SK-N-SH (cell line): ENCODE measurements at regions not wholly inside any gene's neighbourhood (a gene's known extent, or its start where the extent isn't known, plus 50 kb on each side); places are given as distances from the start of the nearest gene placed in this dataset.

Source experiments
- CTCF ChIA-PET: fragments of 300-600, 350-600 bp; formaldehyde crosslinking; extraction: SDS; loops from one replicate; lab custom pipeline; 2021; lab: Yijun Ruan, JAX
- POLR2A ChIA-PET: fragments of 350-600 bp; sonication (Branson Sonifier 250); formaldehyde crosslinking; extraction: SDS; loops from one replicate; lab custom pipeline; 2020; ENCODE audit warnings: antibody characterized with exemption, inconsistent platforms; lab: Yijun Ruan, JAX
- DNase-seq: peaks from one replicate; pipeline ENCODE4 v3.0.0; 2012
- H2AFZ ChIP-seq: fragments of 200-600 bp; sonication (generic); 2 replicates; pipeline ENCODE4 v1.8.1; 2016; ENCODE audit warnings: antibody characterized with exemption, mild to moderate bottlenecking, low read depth
- H3F3A ChIP-seq: fragments of 200-600 bp; sonication (generic); replicated peaks from 2 replicates; pipeline ENCODE3; 2016; ENCODE audit warnings: antibody characterized with exemption, mild to moderate bottlenecking; ENCODE audit not compliant: insufficient read depth
- H3K27ac ChIP-seq, 2 experiments: fragments of 200-500 bp in 1 of 2; fragments of 200-600 bp in 1 of 2; sonication (Bioruptor generic) in 1 of 2; sonication (generic), shearing (Covaris generic) in 1 of 2; 2 replicates each; pipeline versions ENCODE4 v1.5.1 to v1.6.1; 2014 to 2016; ENCODE audit warnings: low read depth in 2 of 2, inconsistent platforms in 1 of 2, low read length in 1 of 2, mild to moderate bottlenecking in 1 of 2, mixed read lengths in 1 of 2
- H3K27me3 ChIP-seq: fragments of 200-600 bp; sonication (generic), shearing (Covaris generic); 2 replicates; pipeline ENCODE4 v1.6.1; 2016; ENCODE audit warnings: mixed run types; ENCODE audit not compliant: insufficient read depth
- H3K36me3 ChIP-seq, 2 experiments: fragments of 200-500 bp in 1 of 2; fragments of 200-600 bp in 1 of 2; sonication (Bioruptor generic) in 1 of 2; sonication (generic) in 1 of 2; replicated peaks in 1 of 2; 2 replicates each; pipeline versions ENCODE3 to v1.5.1; 2014 to 2016; ENCODE audit warnings: low read length in 1 of 2, mild to moderate bottlenecking in 1 of 2; ENCODE audit not compliant: insufficient read depth in 2 of 2, control insufficient read depth in 1 of 2
- H3K4me1 ChIP-seq, 2 experiments: fragments of 200-500 bp in 1 of 2; fragments of 200-600 bp in 1 of 2; sonication (Bioruptor generic) in 1 of 2; sonication (generic), shearing (Covaris generic) in 1 of 2; 2 replicates each; pipeline versions ENCODE4 v1.5.1 to v1.6.1; 2014 to 2016; ENCODE audit warnings: low read depth in 1 of 2, low read length in 1 of 2, mixed run types in 1 of 2; ENCODE audit not compliant: insufficient read depth in 2 of 2, control insufficient read depth in 1 of 2
- H3K4me2 ChIP-seq: fragments of 200-600 bp; sonication (generic), shearing (Covaris generic); 2 replicates; pipeline ENCODE4 v1.6.1; 2017; ENCODE audit warnings: mixed run types
- H3K4me3 ChIP-seq, 2 experiments: fragments of 200-500 bp in 1 of 2; fragments of 200-600 bp in 1 of 2; sonication (Bioruptor generic) in 1 of 2; sonication (generic), shearing (Covaris generic) in 1 of 2; 2 replicates each; pipeline versions ENCODE4 v1.5.1 to v1.8.1; 2014 to 2016; ENCODE audit warnings: low read depth in 2 of 2, inconsistent platforms in 1 of 2, low read length in 1 of 2, mild to moderate bottlenecking in 1 of 2, mixed read lengths in 1 of 2, moderate library complexity in 1 of 2
- H3K79me2 ChIP-seq: fragments of 200-600 bp; sonication (generic); 2 replicates; pipeline ENCODE4 v1.8.1; 2017; ENCODE audit warnings: mild to moderate bottlenecking; ENCODE audit not compliant: insufficient read depth
- H3K9ac ChIP-seq: fragments of 200-600 bp; sonication (generic); 2 replicates; pipeline ENCODE4 v1.6.1; 2017; ENCODE audit warnings: mixed run types
- H3K9me2 ChIP-seq: fragments of 200-600 bp; sonication (generic); 2 replicates; pipeline ENCODE4 v1.6.1; 2017; ENCODE audit warnings: mixed run types
- H3K9me3 ChIP-seq: fragments of 200-600 bp; sonication (generic); 2 replicates; pipeline ENCODE4 v1.6.1; 2017; ENCODE audit warnings: mixed run types, mild to moderate bottlenecking, moderate library complexity
- H4K20me1 ChIP-seq: fragments of 200-600 bp; sonication (generic); 2 replicates; pipeline ENCODE4 v1.6.1; 2017; ENCODE audit warnings: mild to moderate bottlenecking, mixed run types; ENCODE audit not compliant: insufficient read depth
- CHD2 ChIP-seq: fragments of 150-350 bp; IDR thresholded peaks from 2 replicates; pipeline ENCODE4 v1.6.1; 2018; ENCODE audit warnings: low read length; ENCODE audit not compliant: partially characterized antibody
- ELF1 ChIP-seq: IDR thresholded peaks from 2 replicates; pipeline ENCODE4 v1.4.0; 2012
- EZH2phosphoT487 ChIP-seq: fragments of 200-600 bp; sonication (generic); IDR thresholded peaks from 2 replicates; pipeline ENCODE4 v1.6.1; 2017; ENCODE audit warnings: low read depth, mixed run types, mild to moderate bottlenecking, antibody characterized with exemption, moderate library complexity, borderline replicate concordance
- FOXJ3 ChIP-seq: sonication (generic); formaldehyde crosslinking; IDR thresholded peaks from 2 replicates; pipeline ENCODE4 v1.5.1; 2020; ENCODE audit warnings: mild to moderate bottlenecking, missing genetic modification reagents
- FOXM1 ChIP-seq: IDR thresholded peaks from 2 replicates; pipeline ENCODE4 v1.4.0; 2012; ENCODE audit warnings: low read depth, mild to moderate bottlenecking
- GABPA ChIP-seq: IDR thresholded peaks from 2 replicates; pipeline ENCODE4 v1.4.0; 2012; ENCODE audit warnings: low read depth, mild to moderate bottlenecking
- GATA2 ChIP-seq: sonication (generic); formaldehyde crosslinking; IDR thresholded peaks from 2 replicates; pipeline ENCODE4 v1.5.0; 2020; ENCODE audit warnings: mild to moderate bottlenecking, missing genetic modification reagents
- MEF2A ChIP-seq: IDR thresholded peaks from 2 replicates; pipeline ENCODE4 v1.4.0; 2012; ENCODE audit warnings: low read depth, borderline replicate concordance
- NFIC ChIP-seq: IDR thresholded peaks from 2 replicates; pipeline ENCODE4 v1.4.0; 2012; ENCODE audit warnings: borderline replicate concordance
- RAD21 ChIP-seq: IDR thresholded peaks from 2 replicates; pipeline ENCODE4 v1.6.1; 2012; ENCODE audit warnings: mild to moderate bottlenecking, low read length
- RCOR1 ChIP-seq: fragments of 150-350 bp; IDR thresholded peaks from 2 replicates; pipeline ENCODE4 v1.6.1; 2017; ENCODE audit warnings: antibody characterized with exemption, low read length
- RFX5 ChIP-seq: IDR thresholded peaks from 2 replicates; pipeline ENCODE4 v1.6.1; 2012; ENCODE audit warnings: mild to moderate bottlenecking, improper control_type of control experiment, low read length
- RXRA ChIP-seq: IDR thresholded peaks from 2 replicates; pipeline ENCODE4 v1.4.0; 2012; ENCODE audit warnings: low read depth, mild to moderate bottlenecking, borderline replicate concordance
- SIN3A ChIP-seq: IDR thresholded peaks from 2 replicates; pipeline ENCODE4 v1.6.1; 2012; ENCODE audit warnings: low read depth, mild to moderate bottlenecking, low read length, moderate library complexity, borderline replicate concordance
- SMC3 ChIP-seq: IDR thresholded peaks from 2 replicates; pipeline ENCODE4 v1.6.1; 2012; ENCODE audit warnings: low read depth, low read length, improper control_type of control experiment
- TAF1 ChIP-seq: IDR thresholded peaks from 2 replicates; pipeline ENCODE4 v1.6.1; 2012; ENCODE audit warnings: low read depth, mild to moderate bottlenecking, low read length, moderate library complexity, borderline replicate concordance
- TEAD4 ChIP-seq: IDR thresholded peaks from 2 replicates; pipeline ENCODE4 v1.4.0; 2012; ENCODE audit warnings: mild to moderate bottlenecking, borderline replicate concordance; ENCODE audit not compliant: insufficient read depth
- YY1 ChIP-seq: IDR thresholded peaks from 2 replicates; pipeline ENCODE4 v1.4.0; 2012; ENCODE audit warnings: low read depth, mild to moderate bottlenecking
- WGBS: methylation state at CpG from one replicate; pipeline ENCODE4 v1.1.6; 2017; ENCODE audit warnings: low lambda C conversion rate; 5-methylcytosine and 5-hydroxymethylcytosine counted together
- TF ChIP-seq, protein P1 (sequence below): fragments of 150-350 bp; IDR thresholded peaks from 2 replicates; pipeline ENCODE4 v1.6.1; 2016; ENCODE audit warnings: mild to moderate bottlenecking, low read depth, low read length
- TF ChIP-seq, protein P2 (sequence below): IDR thresholded peaks from 2 replicates; pipeline ENCODE4 v1.4.0; 2012; ENCODE audit warnings: low read depth
- TF ChIP-seq, protein P3 (sequence below): fragments of 150-350 bp; IDR thresholded peaks from 2 replicates; pipeline ENCODE4 v1.6.1; 2017; ENCODE audit warnings: antibody characterized with exemption, low read length, low read depth, borderline replicate concordance
- TF ChIP-seq, protein P4 (sequence below): IDR thresholded peaks from 2 replicates; pipeline ENCODE4; 2012

DNA sequence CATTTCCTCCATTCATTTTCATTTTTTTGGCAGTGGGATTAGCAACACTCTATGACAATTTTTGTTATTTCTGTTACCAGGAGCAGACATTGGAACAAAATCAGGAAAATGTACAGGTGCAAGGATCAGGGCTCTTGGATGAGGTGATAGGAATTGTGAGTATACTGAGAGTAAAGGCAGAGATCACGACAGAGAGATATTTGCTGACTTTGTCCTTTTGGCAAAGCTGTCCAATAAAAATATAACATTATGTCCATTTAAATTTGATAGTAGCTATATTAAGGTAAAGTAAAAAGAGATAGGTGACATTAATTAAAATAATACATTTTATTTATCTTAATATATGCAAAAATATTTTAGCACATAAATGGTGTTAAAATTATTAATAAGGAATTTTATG, 373.1 kb upstream of the GNPDA2 start:
- no peak for TF ChIP-seq CHD2
- TF ChIP-seq GATA2: no peak
- no peak for TF ChIP-seq RXRA
- TF ChIP-seq RCOR1: no peak
- no peak for TF ChIP-seq NFIC
- TF ChIP-seq FOXJ3 (CRISPR knock-in tag): no peak
- no peak for TF ChIP-seq TAF1
- TF ChIP-seq, protein P1, sequence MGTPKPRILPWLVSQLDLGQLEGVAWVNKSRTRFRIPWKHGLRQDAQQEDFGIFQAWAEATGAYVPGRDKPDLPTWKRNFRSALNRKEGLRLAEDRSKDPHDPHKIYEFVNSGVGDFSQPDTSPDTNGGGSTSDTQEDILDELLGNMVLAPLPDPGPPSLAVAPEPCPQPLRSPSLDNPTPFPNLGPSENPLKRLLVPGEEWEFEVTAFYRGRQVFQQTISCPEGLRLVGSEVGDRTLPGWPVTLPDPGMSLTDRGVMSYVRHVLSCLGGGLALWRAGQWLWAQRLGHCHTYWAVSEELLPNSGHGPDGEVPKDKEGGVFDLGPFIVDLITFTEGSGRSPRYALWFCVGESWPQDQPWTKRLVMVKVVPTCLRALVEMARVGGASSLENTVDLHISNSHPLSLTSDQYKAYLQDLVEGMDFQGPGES: no peak
- no peak for TF ChIP-seq GABPA
- TF ChIP-seq, protein P2, sequence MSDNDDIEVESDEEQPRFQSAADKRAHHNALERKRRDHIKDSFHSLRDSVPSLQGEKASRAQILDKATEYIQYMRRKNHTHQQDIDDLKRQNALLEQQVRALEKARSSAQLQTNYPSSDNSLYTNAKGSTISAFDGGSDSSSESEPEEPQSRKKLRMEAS: no peak
- no peak for TF ChIP-seq ELF1
- no peak for TF ChIP-seq SMC3
- H3K27ac ChIP-seq: no peak overlapping the region
- H2AFZ ChIP-seq: no peak overlapping the region
- DNase-seq: no peak
- 17% methylated on average over 1 of the region's 1 CpG for WGBS
- H3K4me1 ChIP-seq: no peaks in the 10 kb centered on the region
- no peak overlapping the region for H3K4me3 ChIP-seq
- no peaks in the 10 kb centered on the region for H3K27me3 ChIP-seq
- CTCF ChIA-PET: interaction anchor here (0.6 kb wide), 1 partner anchor 20 kb away, joined by 3 read pairs; no protein-coding TSS in a partner anchor
- no peaks in the 10 kb centered on the region for H4K20me1 ChIP-seq
- H3K9ac ChIP-seq: no peak overlapping the region
- peaks cover 4% of the 10 kb centered on the region; the same call in 1 of the 2 replicates for H3K9me3 ChIP-seq
- POLR2A ChIA-PET: no interaction called here
- no peak overlapping the region for H3K4me2 ChIP-seq
- no peaks in the 10 kb centered on the region for H3K9me2 ChIP-seq
- H3K79me2 ChIP-seq: no peaks in the 10 kb centered on the region
- H3F3A ChIP-seq: no peaks in the 10 kb centered on the region
- H3K36me3 ChIP-seq: no peaks in the 10 kb centered on the region

DNA sequence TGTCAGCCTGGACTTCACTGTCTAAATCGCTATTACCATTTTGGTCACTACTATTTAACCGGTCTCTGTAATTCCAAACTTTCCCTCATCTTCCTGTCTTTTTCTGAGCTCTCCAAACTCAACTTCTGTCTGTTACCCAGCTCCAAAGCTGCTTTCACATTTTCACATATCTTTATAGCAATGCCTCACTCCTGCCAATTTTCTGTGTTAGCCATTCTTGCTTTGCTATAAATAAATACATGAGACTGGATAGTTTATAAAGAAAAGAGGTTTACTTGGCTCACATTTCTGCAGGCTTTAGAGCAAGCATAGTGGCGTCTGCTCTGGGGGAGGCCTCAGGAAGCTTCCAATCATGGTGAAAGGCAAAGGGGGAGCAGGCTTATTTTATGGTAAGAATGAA, 368.3 kb upstream of the GNPDA2 start:
- Histone ChIP-seq H3K4me2 (no peak overlapping the region), H3F3A (no peaks in the 10 kb centered on the region), H3K27me3 (no peaks in the 10 kb centered on the region), H2AFZ (no peak overlapping the region), H3K36me3 (no peaks in the 10 kb centered on the region), H3K9ac (no peak overlapping the region), H3K9me2 (no peaks in the 10 kb centered on the region), H3K4me1 (no peaks in the 10 kb centered on the region), H3K9me3 (no peaks in the 10 kb centered on the region; the same call in 1 of the 2 replicates), H3K4me3 (no peak overlapping the region), H3K79me2 (no peaks in the 10 kb centered on the region), H3K27ac (no peak overlapping the region), H4K20me1 (no peaks in the 10 kb centered on the region)
- DNase-seq: no peak
- WGBS: 27% methylated on average over 3 of the region's 3 CpGs
- CTCF ChIA-PET: interaction anchor here (1.4 kb wide), 1 partner anchor 11 kb away, joined by 3 read pairs; no protein-coding TSS in a partner anchor
- POLR2A ChIA-PET: no interaction called here
- TF ChIP-seq SMC3: no peak
- TF ChIP-seq SIN3A: no peak
- no peak for TF ChIP-seq FOXM1
- no peak for TF ChIP-seq RCOR1
- no peak for TF ChIP-seq TEAD4
- TF ChIP-seq MEF2A: no peak
- TF ChIP-seq RFX5: no peak
- no peak for TF ChIP-seq YY1
- no peak for TF ChIP-seq RAD21
- TF ChIP-seq EZH2phosphoT487: no peak
- no peak for TF ChIP-seq NFIC
- TF ChIP-seq, protein P3, sequence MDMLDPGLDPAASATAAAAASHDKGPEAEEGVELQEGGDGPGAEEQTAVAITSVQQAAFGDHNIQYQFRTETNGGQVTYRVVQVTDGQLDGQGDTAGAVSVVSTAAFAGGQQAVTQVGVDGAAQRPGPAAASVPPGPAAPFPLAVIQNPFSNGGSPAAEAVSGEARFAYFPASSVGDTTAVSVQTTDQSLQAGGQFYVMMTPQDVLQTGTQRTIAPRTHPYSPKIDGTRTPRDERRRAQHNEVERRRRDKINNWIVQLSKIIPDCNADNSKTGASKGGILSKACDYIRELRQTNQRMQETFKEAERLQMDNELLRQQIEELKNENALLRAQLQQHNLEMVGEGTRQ: no peak
- TF ChIP-seq, protein P4, sequence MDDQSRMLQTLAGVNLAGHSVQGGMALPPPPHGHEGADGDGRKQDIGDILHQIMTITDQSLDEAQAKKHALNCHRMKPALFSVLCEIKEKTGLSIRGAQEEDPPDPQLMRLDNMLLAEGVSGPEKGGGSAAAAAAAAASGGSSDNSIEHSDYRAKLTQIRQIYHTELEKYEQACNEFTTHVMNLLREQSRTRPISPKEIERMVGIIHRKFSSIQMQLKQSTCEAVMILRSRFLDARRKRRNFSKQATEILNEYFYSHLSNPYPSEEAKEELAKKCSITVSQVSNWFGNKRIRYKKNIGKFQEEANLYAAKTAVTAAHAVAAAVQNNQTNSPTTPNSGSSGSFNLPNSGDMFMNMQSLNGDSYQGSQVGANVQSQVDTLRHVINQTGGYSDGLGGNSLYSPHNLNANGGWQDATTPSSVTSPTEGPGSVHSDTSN: no peak
